ENCODE measurements at regions not wholly inside any gene's neighbourhood (a gene's known extent, or its start where the extent isn't known, plus 50 kb on each side); places are given as distances from the start of the nearest gene placed in this dataset.
A peak's percentile ranks its signal among the peaks of the same experiment; 100 is the strongest.

GRCh38 chr6:128727500-128727899 is 155.4 kb upstream of the LAMA2 start:
- ChIA-PET POLR2A (no interaction called here), RAD21 (ENCODE audit: unreplicated experiment) (no interaction called here), SMC1A (ENCODE audit: uncharacterized antibody, unreplicated experiment) (no interaction called here), CTCF (interaction anchor here (3.2 kb wide), 1 partner anchor 525 kb away, joined by 28 read pairs; no protein-coding TSS in a partner anchor)
- DNase-seq (ENCODE audit: low read depth, low spot score) (no peak), ATAC-seq (no peak), FAIRE-seq (no peak)
- no peaks in the 10 kb centered on the region for H4K20me1 ChIP-seq (ENCODE audit: control insufficient read depth, insufficient read depth)
- no peaks in the 10 kb centered on the region for H3K36me3 ChIP-seq (ENCODE audit: control insufficient read depth in 2 of 2, insufficient read depth in 2 of 2, low read length in 1 of 2)
- no TSS peak for BruUV-seq (replicated peaks)
- no peak overlapping the region for H2AFZ ChIP-seq (ENCODE audit: control insufficient read depth, low read depth, low read length)
- no peak for TF ChIP-seq HDAC6 (IDR thresholded peaks at IDR 0.05; ENCODE audit: unreplicated experiment)
- no peak for TF ChIP-seq RELB (IDR thresholded peaks at IDR 0.05; ENCODE audit: low read depth)
- H3K79me2 ChIP-seq (ENCODE audit: control insufficient read depth, insufficient read depth, low read length) = no peaks in the 10 kb centered on the region
- intact Hi-C loops (cut with micrococcal nuclease; ENCODE audit: unreplicated experiment) (loop anchor here (5.0 kb wide), 2 partner anchors 525 to 645 kb away; no protein-coding TSS in a partner anchor), in situ Hi-C loops (cut with MboI) (no loop called here)
- WGBS (ENCODE audit: insufficient coverage, insufficient replicate concordance, low lambda C conversion rate, missing lambda C conversion rate) = 21% methylated on average over 2 of the region's 2 CpGs
- no peaks in the 10 kb centered on the region for H3K27me3 ChIP-seq (replicated peaks in 1 of 2; ENCODE audit: control insufficient read depth in 2 of 2, insufficient read depth in 2 of 2, low read length in 1 of 2)
- no peak overlapping the region for H3K27ac ChIP-seq (ENCODE audit: control insufficient read depth, insufficient read depth)
- H3K4me1 ChIP-seq (ENCODE audit: control insufficient read depth, insufficient read depth, low read length) = no peaks in the 10 kb centered on the region
- H3K9ac ChIP-seq (ENCODE audit: control insufficient read depth, insufficient read depth, low read length) = no peak overlapping the region
- no peak overlapping the region for H3K4me3 ChIP-seq
- H3K4me2 ChIP-seq (ENCODE audit: control insufficient read depth, insufficient read depth) = no peak overlapping the region
- H3K9me3 ChIP-seq (replicated peaks; ENCODE audit: control insufficient read depth, insufficient read depth, low read length) = no peaks in the 10 kb centered on the region

GRCh38 chr6:128725271-128726233 is 157.4 kb upstream of the LAMA2 start:
- ChIA-PET CTCF (interaction anchor here (0.6 to 3.2 kb wide), 19 partner anchors 9 to 989 kb away, joined by 3 to 28 read pairs (median 3); no protein-coding TSS in a partner anchor), RAD21 (ENCODE audit: unreplicated experiment) (interaction anchor here (0.8 to 1.5 kb wide), 4 partner anchors 129 to 645 kb away, joined by 3 to 8 read pairs (median 3); no protein-coding TSS in a partner anchor), SMC1A (ENCODE audit: uncharacterized antibody, unreplicated experiment) (interaction anchor here (0.9 to 1.8 kb wide), 5 partner anchors 9 to 533 kb away, joined by 3 to 10 read pairs (median 5); no protein-coding TSS in a partner anchor), POLR2A (no interaction called here)
- no peaks in the 10 kb centered on the region for H3K4me1 ChIP-seq (ENCODE audit: control insufficient read depth, insufficient read depth, low read length)
- FAIRE-seq = peak; percentile 91
- TF ChIP-seq SMC3 (IDR thresholded peaks at IDR 0.05; ENCODE audit: borderline replicate concordance, low read length) = peak; percentile 49; the same call in 1 of the 2 replicates
- TF ChIP-seq CTCF (IDR thresholded peaks at IDR 0.05 in 2 of 3, conservative IDR thresholded peaks at IDR 0.05 in 1 of 3; ENCODE audit: control insufficient read depth in 2 of 3, extremely low read depth in 1 of 3, insufficient read depth in 1 of 3, low read depth in 3 of 3, low read length in 3 of 3) = peak; percentile 54 to 65 (median 56)
- TF ChIP-seq RAD21 (IDR thresholded peaks at IDR 0.05; ENCODE audit: insufficient read depth, low read depth, low read length) = peak; percentile 53
- TF ChIP-seq REST (IDR thresholded peaks at IDR 0.05; ENCODE audit: low read depth, low read length) = no peak
- intact Hi-C loops (cut with micrococcal nuclease; ENCODE audit: unreplicated experiment) (loop anchor here (5.0 kb wide), 2 partner anchors 527 to 647 kb away; no protein-coding TSS in a partner anchor), in situ Hi-C loops (cut with MboI) (no loop called here)
- no peak overlapping the region for H2AFZ ChIP-seq (ENCODE audit: control insufficient read depth, low read depth, low read length)
- H3K9ac ChIP-seq (ENCODE audit: control insufficient read depth, insufficient read depth, low read length) = no peak overlapping the region
- ATAC-seq = peak; percentile 56; the same call in 2 of the 3 replicates
- no peaks in the 10 kb centered on the region for H4K20me1 ChIP-seq (ENCODE audit: control insufficient read depth, insufficient read depth)
- no peaks in the 10 kb centered on the region for H3K9me3 ChIP-seq (replicated peaks; ENCODE audit: control insufficient read depth, insufficient read depth, low read length)
- no peak for DNase-seq (ENCODE audit: low read depth, low spot score)
- H3K4me2 ChIP-seq (ENCODE audit: control insufficient read depth, insufficient read depth) = no peak overlapping the region
- no TSS peak for BruUV-seq (replicated peaks)
- H3K36me3 ChIP-seq (ENCODE audit: control insufficient read depth in 2 of 2, insufficient read depth in 2 of 2, low read length in 1 of 2) = no peaks in the 10 kb centered on the region
- H3K79me2 ChIP-seq (ENCODE audit: control insufficient read depth, insufficient read depth, low read length) = no peaks in the 10 kb centered on the region
- H3K27ac ChIP-seq (ENCODE audit: control insufficient read depth, insufficient read depth) = no peak overlapping the region
- no peak overlapping the region for H3K4me3 ChIP-seq
- 10% methylated on average over 3 of the region's 3 CpGs for whole genome bisulfite sequencing (ENCODE audit: insufficient coverage, insufficient replicate concordance, low lambda C conversion rate, missing lambda C conversion rate)
- H3K27me3 ChIP-seq (replicated peaks in 1 of 2; ENCODE audit: control insufficient read depth in 2 of 2, insufficient read depth in 2 of 2, low read length in 1 of 2) = no peaks in the 10 kb centered on the region

Data from GM12878 (cell line).